Neural cell (in vitro differentiated cells): ENCODE measurements at regions not wholly inside any gene's neighbourhood (a gene's known extent, or its start where the extent isn't known, plus 50 kb on each side); places are given as distances from the start of the nearest gene placed in this dataset.

Experiments used
- H2AFZ ChIP-seq: fragments of 200-600, 300-800 bp; sonication (generic), shearing (Covaris generic); 2 replicates; pipeline ENCODE4 v1.6.0; 2014; ENCODE audit warnings: low read depth, mild to moderate bottlenecking, antibody characterized with exemption, low read length, moderate library complexity
- H3F3A ChIP-seq: fragments of 200-600 bp; shearing (Covaris generic); 2 replicates; pipeline ENCODE4 v1.6.1; 2016; ENCODE audit warnings: mild to moderate bottlenecking, moderate library complexity, mixed read lengths, antibody characterized with exemption, low read length; ENCODE audit not compliant: insufficient read depth, poor library complexity, severe bottlenecking
- H3K27ac ChIP-seq: fragments of 200-600, 300-800 bp; sonication (generic), shearing (Covaris generic); 2 replicates; pipeline ENCODE4 v1.5.1; 2014; ENCODE audit warnings: mild to moderate bottlenecking, low read length, moderate library complexity
- H3K27me3 ChIP-seq: fragments of 300-800, 200-600 bp; sonication (generic), shearing (Covaris generic); 2 replicates; pipeline ENCODE4 v1.6.0; 2014; ENCODE audit warnings: mild to moderate bottlenecking, low read depth, low read length, moderate library complexity; ENCODE audit not compliant: insufficient read depth
- H3K36me3 ChIP-seq: fragments of 300-800, 200-600 bp; sonication (generic), shearing (Covaris generic); 2 replicates; pipeline ENCODE4 v1.5.1; 2014; ENCODE audit warnings: mild to moderate bottlenecking, antibody characterized with exemption, low read length, moderate library complexity; ENCODE audit not compliant: insufficient read depth
- H3K4me2 ChIP-seq: fragments of 300-800, 200-600 bp; sonication (generic), shearing (Covaris generic); 2 replicates; pipeline ENCODE4 v1.6.0; 2014; ENCODE audit warnings: mild to moderate bottlenecking, low read length
- H3K4me3 ChIP-seq: fragments of 300-800, 200-600 bp; sonication (generic), shearing (Covaris generic); 2 replicates; pipeline ENCODE4 v1.5.1; 2014; ENCODE audit warnings: mild to moderate bottlenecking, low read length, moderate library complexity
- H3K79me2 ChIP-seq: fragments of 200-600 bp; shearing (Covaris generic); replicated peaks from 2 replicates; pipeline ENCODE4 v1.6.0; 2014; ENCODE audit warnings: mild to moderate bottlenecking, low read length, moderate library complexity; ENCODE audit not compliant: insufficient read depth
- H3K9ac ChIP-seq: fragments of 300-800, 200-600 bp; sonication (generic), shearing (Covaris generic); 2 replicates; pipeline ENCODE4 v1.6.1; 2016; ENCODE audit warnings: mild to moderate bottlenecking, low read length, mixed read lengths
- H3K9me2 ChIP-seq: fragments of 200-600 bp; shearing (Covaris generic); 2 replicates; pipeline ENCODE4 v1.6.1; 2016; ENCODE audit warnings: mild to moderate bottlenecking, low read length, mixed read lengths; ENCODE audit not compliant: insufficient read depth
- H3K9me3 ChIP-seq: fragments of 200-600, 300-800 bp; sonication (generic), shearing (Covaris generic); 2 replicates; pipeline ENCODE4 v1.6.1; 2016; ENCODE audit warnings: mild to moderate bottlenecking, mixed run types, low read length, moderate library complexity, mixed read lengths
- H4K20me1 ChIP-seq: fragments of 200-600 bp; shearing (Covaris generic); 2 replicates; pipeline ENCODE4 v1.6.1; 2016; ENCODE audit warnings: mild to moderate bottlenecking, mixed run types; ENCODE audit not compliant: insufficient read depth
- CTCF ChIP-seq: fragments of 450-650 bp; IDR thresholded peaks from 2 replicates; pipeline ENCODE4 v1.5.1; 2014; ENCODE audit warnings: antibody characterized with exemption, mild to moderate bottlenecking, moderate library complexity; ENCODE audit not compliant: poor library complexity, severe bottlenecking
- EP300 ChIP-seq: fragments of 450-650 bp; conservative IDR thresholded peaks from 2 replicates; pipeline ENCODE4 v1.6.1; 2014; ENCODE audit warnings: antibody characterized with exemption, mild to moderate bottlenecking, moderate library complexity; ENCODE audit not compliant: poor library complexity, severe bottlenecking
- EZH2 ChIP-seq: fragments of 200-600, 300-800 bp; shearing (Covaris generic), sonication (generic); IDR thresholded peaks from 2 replicates; pipeline ENCODE4 v1.6.1; 2014; ENCODE audit warnings: antibody characterized with exemption, low read length, borderline replicate concordance, mild to moderate bottlenecking; ENCODE audit not compliant: insufficient read depth, poor library complexity, severe bottlenecking
- MXI1 ChIP-seq: fragments of 450-650 bp; conservative IDR thresholded peaks from 2 replicates; pipeline ENCODE4 v1.6.1; 2014; ENCODE audit warnings: antibody characterized with exemption, mild to moderate bottlenecking; ENCODE audit not compliant: poor library complexity, severe bottlenecking
- POLR2AphosphoS5 ChIP-seq: IDR thresholded peaks from 2 replicates; pipeline ENCODE4 v1.6.1; 2012
- RAD21 ChIP-seq: fragments of 450-650 bp; conservative IDR thresholded peaks from 2 replicates; pipeline ENCODE4 v1.6.1; 2014; ENCODE audit warnings: antibody characterized with exemption, mild to moderate bottlenecking, moderate library complexity
- REST ChIP-seq: IDR thresholded peaks from 2 replicates; pipeline ENCODE4 v1.6.1; 2012; ENCODE audit warnings: borderline replicate concordance
- SMC3 ChIP-seq: fragments of 450-650 bp; conservative IDR thresholded peaks from 2 replicates; pipeline ENCODE4 v1.6.1; 2014; ENCODE audit warnings: antibody characterized with exemption, mild to moderate bottlenecking, moderate library complexity; ENCODE audit not compliant: poor library complexity
- TAF1 ChIP-seq: IDR thresholded peaks from 2 replicates; pipeline ENCODE4 v1.6.1; 2012; ENCODE audit warnings: low read depth

GRCh38 chr1:96365596-96366390 lies 355.8 kb upstream of the PTBP2 start:
- H3K27ac ChIP-seq: no peak overlapping the region
- no peaks in the 10 kb centered on the region for H3F3A ChIP-seq
- no peaks in the 10 kb centered on the region for H4K20me1 ChIP-seq
- TF ChIP-seq TAF1 (no peak), EZH2 (no peak), REST (no peak), EP300 (no peak), SMC3 (no peak), RAD21 (no peak), CTCF (no peak), MXI1 (no peak), POLR2AphosphoS5 (no peak)
- no peak overlapping the region for H3K9ac ChIP-seq
- no peaks in the 10 kb centered on the region for H3K9me3 ChIP-seq
- no peak overlapping the region for H2AFZ ChIP-seq
- no peak overlapping the region for H3K4me2 ChIP-seq
- no peaks in the 10 kb centered on the region for H3K27me3 ChIP-seq
- no peaks in the 10 kb centered on the region for H3K36me3 ChIP-seq
- no peak overlapping the region for H3K4me3 ChIP-seq
- no peaks in the 10 kb centered on the region for H3K9me2 ChIP-seq
- no peaks in the 10 kb centered on the region for H3K79me2 ChIP-seq

GRCh38 chr1:96366516-96366915 lies 355.1 kb upstream of the PTBP2 start:
- TF ChIP-seq MXI1: no peak
- no peak for TF ChIP-seq RAD21
- TF ChIP-seq SMC3: no peak
- no peak for TF ChIP-seq TAF1
- no peak for TF ChIP-seq EZH2
- no peak for TF ChIP-seq EP300
- no peak for TF ChIP-seq REST
- no peak for TF ChIP-seq CTCF
- no peak for TF ChIP-seq POLR2AphosphoS5
- Histone ChIP-seq H4K20me1 (no peaks in the 10 kb centered on the region), H3K4me3 (no peak overlapping the region), H3K9me3 (no peaks in the 10 kb centered on the region), H3K36me3 (no peaks in the 10 kb centered on the region), H3K4me2 (no peak overlapping the region), H3K9ac (no peak overlapping the region), H3K9me2 (no peaks in the 10 kb centered on the region), H3K27ac (no peak overlapping the region), H3K27me3 (no peaks in the 10 kb centered on the region), H2AFZ (no peak overlapping the region), H3F3A (no peaks in the 10 kb centered on the region), H3K79me2 (no peaks in the 10 kb centered on the region)
